Immature natural killer cell (primary cell): ENCODE measurements at regions not wholly inside any gene's neighbourhood (a gene's known extent, or its start where the extent isn't known, plus 50 kb on each side); places are given as distances from the start of the nearest gene placed in this dataset.
"Not testable (repeated sequence)": the region's sequence is repeated elsewhere in the genome, so short reads cannot be mapped to it uniquely, and the experiment has no call there.

Experiments used
- DNase-seq, 3 donors: peaks; one replicate each; pipeline ENCODE4 v3.0.0; 2022; ENCODE audit warnings: mixed read lengths in 1 of 3
- H3K27ac Mint-ChIP-seq, 6 donors: one replicate each; pipeline ENCODE4 v1.8.0; 2020; ENCODE audit warnings: mixed read lengths in 6 of 6, mild to moderate bottlenecking in 5 of 6, inconsistent platforms in 4 of 6, moderate library complexity in 3 of 6
- H3K27me3 Mint-ChIP-seq, 3 donors: one replicate each; pipeline ENCODE4 v1.8.0; 2020 to 2021; ENCODE audit warnings: low read depth in 3 of 3, mild to moderate bottlenecking in 3 of 3, mixed read lengths in 3 of 3, moderate library complexity in 3 of 3, inconsistent platforms in 1 of 3
- H3K36me3 Mint-ChIP-seq, 3 donors: one replicate each; pipeline ENCODE4 v1.8.0; 2020; ENCODE audit warnings: mixed read lengths in 3 of 3, inconsistent platforms in 2 of 3, mild to moderate bottlenecking in 2 of 3
- H3K4me1 Mint-ChIP-seq, 2 donors: one replicate each; pipeline ENCODE4 v1.8.0; 2020; ENCODE audit warnings: inconsistent platforms in 2 of 2, mild to moderate bottlenecking in 2 of 2, mixed read lengths in 2 of 2, moderate library complexity in 1 of 2
- H3K4me3 Mint-ChIP-seq, 5 donors: one replicate each; pipeline ENCODE4 v1.8.0; 2020; ENCODE audit warnings: mild to moderate bottlenecking in 5 of 5, mixed read lengths in 5 of 5, inconsistent platforms in 3 of 5, moderate library complexity in 3 of 5
- H3K9me3 Mint-ChIP-seq, 6 donors: one replicate each; pipeline ENCODE4 v1.8.0; 2020; ENCODE audit warnings: mild to moderate bottlenecking in 6 of 6, mixed read lengths in 6 of 6, inconsistent platforms in 4 of 6, moderate library complexity in 3 of 6

DNA sequence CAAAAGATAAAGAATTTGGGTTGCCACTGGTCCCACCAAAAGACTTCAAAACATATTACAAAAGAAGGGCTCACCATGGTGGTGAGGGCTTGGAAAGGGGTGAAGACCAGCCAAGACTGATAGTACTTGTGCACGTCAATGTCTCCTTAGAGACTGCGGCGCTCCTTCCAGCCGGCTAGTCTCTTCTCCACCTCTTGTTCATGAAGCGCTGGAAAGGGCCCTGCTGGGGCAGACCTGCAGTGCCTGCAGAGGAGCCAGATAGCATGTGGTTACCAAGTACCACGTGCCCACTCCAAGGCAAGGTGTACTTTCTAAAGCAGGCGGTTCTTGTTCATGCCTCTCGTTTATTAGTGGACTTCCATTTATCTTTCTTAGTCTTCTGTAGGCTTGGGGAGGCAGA, 92.7 kb upstream of the FAM20A start:
- H3K4me3 Mint-ChIP-seq, result no peak overlapping the region
- no peaks in the 10 kb centered on the region for H3K4me1 Mint-ChIP-seq
- H3K36me3 Mint-ChIP-seq, result no peaks in the 10 kb centered on the region
- H3K27me3 Mint-ChIP-seq, result peaks cover 1 to 12% (median 10%) of the 10 kb centered on the region in 3 donors
- H3K27ac Mint-ChIP-seq, result no peak overlapping the region
- DNase-seq, result no peak
- H3K9me3 Mint-ChIP-seq, result peaks cover 0 to 8% (median 0%) of the 10 kb centered on the region in 6 donors

DNA sequence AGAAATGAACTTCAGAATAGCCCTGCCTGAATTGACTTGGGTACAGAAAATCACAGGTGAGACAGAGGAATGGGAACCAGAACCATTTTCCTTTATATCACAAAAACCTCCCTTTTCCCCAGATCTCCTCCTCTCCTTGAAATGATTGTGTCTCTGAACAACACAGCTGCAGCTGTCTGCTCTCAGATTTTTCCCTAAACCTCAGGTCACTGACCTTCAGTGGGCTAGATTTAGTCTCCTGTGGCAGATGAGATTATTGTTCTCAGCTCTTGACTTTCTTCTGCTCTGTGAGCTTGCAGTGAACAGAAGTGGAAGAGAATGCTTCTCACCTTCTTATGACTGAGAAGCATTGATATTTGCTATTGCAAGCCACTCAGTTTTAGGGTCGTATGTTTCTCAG, 92.3 kb upstream of the FAM20A start:
- Mint-ChIP-seq H3K4me1 (no peaks in the 10 kb centered on the region), H3K4me3 (no peak overlapping the region)

DNA sequence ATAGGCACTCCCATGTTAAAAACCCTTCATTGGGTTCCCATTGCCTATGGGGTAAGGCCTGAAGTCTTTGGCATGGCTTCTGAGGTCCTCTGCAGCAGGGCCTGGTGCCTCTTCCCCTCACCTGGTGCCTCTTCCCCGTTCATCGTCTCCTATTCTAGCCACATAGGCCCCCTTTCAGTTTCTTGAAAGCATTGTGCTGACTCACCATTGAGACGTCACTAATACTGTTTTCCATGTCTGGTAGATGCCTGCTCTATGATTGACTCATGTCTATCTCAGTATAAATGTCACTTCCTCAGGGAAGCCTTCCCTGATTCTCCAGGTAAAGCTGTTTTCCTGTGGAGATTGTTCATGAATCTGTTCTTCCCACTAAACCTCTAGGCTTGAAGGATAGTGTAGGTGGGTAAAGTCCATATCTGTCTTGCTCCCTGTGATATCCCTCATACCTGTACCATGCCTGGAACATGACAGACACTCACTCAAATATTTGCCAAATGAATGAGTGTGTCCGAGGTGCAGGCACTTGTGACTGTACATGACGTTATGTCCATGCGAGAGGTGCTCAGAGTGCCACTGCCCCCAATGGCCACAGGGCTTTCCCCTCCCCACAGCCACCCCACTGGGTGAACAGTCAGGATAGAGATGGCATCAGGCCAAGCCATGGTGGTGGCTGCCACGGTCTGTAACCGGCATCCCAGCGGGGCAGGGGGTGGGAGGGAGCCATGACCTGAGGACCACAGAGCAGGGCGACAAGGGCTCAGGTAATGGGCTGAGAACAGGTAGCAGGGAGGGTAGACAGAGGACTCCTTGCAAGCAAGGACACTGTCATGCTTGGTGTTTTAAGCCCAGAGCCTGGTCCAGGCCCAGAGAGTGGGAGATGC, 85.2 kb upstream of the FAM20A start:
- no peaks in the 10 kb centered on the region for H3K4me1 Mint-ChIP-seq
- H3K27me3 Mint-ChIP-seq, result peaks cover 0 to 4% (median 1%) of the 10 kb centered on the region in 3 donors
- no peaks in the 10 kb centered on the region for H3K9me3 Mint-ChIP-seq
- H3K27ac Mint-ChIP-seq, result no peak overlapping the region
- H3K4me3 Mint-ChIP-seq, result no peak overlapping the region
- no peaks in the 10 kb centered on the region for H3K36me3 Mint-ChIP-seq
- no peak for DNase-seq

More for the DNA sequence above, 92.3 kb upstream of the FAM20A start:
- no peak for DNase-seq
- H3K36me3 Mint-ChIP-seq, result no peaks in the 10 kb centered on the region
- peaks cover 1 to 11% (median 10%) of the 10 kb centered on the region in 3 donors for H3K27me3 Mint-ChIP-seq
- no peak overlapping the region for H3K27ac Mint-ChIP-seq
- H3K9me3 Mint-ChIP-seq, result peaks cover 0 to 8% (median 0%) of the 10 kb centered on the region in 6 donors

DNA sequence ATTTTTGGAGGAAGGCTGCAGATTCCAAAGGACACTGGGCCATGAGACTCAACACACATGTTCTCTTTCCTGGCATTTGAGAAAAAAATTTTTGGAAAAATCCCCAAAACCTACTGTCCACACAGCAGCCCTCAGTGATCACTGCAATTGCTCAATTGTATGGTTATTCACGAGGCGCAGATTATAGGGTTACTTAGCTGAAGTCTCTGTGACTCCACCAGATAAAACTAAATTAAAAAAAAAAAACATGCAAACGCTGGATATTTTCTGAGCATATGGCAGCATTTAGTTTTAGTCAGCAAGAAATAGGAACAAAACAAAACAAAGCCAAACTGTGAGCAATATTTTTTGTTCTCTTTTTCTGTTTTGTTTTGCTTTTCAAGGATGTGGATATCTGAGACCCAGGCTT, 83.8 kb upstream of the FAM20A start:
- no peak for DNase-seq
- Mint-ChIP-seq H3K27ac (no peak overlapping the region), H3K4me3 (no peak overlapping the region), H3K4me1 (no peaks in the 10 kb centered on the region), H3K27me3 (peaks cover 1 to 6% (median 2%) of the 10 kb centered on the region in 3 donors), H3K36me3 (no peaks in the 10 kb centered on the region), H3K9me3 (no peaks in the 10 kb centered on the region)

DNA sequence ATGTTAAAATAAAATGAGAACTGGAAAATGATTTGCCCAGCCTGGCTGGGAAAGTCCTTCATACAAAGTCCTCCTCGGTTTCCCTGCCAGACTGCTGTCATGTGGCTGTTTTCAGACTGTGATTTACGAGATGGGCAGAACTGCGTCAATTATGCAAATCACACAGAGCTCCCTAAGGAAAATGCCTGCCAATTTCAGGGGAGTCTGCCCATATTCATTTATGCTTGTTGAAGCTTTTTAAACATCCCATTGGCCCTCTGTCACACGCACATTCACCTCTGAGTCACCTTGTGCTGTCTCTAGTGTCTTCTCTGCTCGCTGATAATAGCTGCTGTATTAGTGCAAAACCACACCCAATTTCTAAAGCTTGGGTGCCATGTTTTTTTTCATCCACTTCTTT, 81.7 kb upstream of the FAM20A start:
- H3K27me3 Mint-ChIP-seq, result peaks cover 1 to 12% (median 2%) of the 10 kb centered on the region in 3 donors
- H3K27ac Mint-ChIP-seq, result no peak overlapping the region
- no peaks in the 10 kb centered on the region for H3K4me1 Mint-ChIP-seq
- H3K9me3 Mint-ChIP-seq, result no peaks in the 10 kb centered on the region
- no peak for DNase-seq
- H3K36me3 Mint-ChIP-seq, result no peaks in the 10 kb centered on the region
- H3K4me3 Mint-ChIP-seq, result no peak overlapping the region

DNA sequence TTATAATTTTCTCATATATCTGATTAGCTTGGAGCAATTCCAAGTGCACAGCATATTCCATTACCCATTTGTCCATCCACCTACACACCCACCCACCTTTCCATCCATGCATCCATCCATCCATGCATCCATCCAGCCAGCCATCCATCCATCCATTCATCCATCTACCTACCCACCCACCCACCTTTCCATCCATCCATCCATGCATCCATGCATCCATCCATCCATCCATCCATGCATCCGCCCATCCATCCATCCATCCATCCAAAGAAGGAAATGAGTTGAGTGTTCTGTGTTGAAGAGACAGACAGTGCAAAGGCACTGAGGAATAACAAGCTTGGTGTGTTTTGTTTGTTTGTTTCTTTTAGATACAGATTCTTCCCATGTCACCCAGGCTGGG, 78.7 kb upstream of the FAM20A start:
- Mint-ChIP-seq H3K4me1 (no peaks in the 10 kb centered on the region), H3K36me3 (no peaks in the 10 kb centered on the region), H3K4me3 (no peak overlapping the region), H3K9me3 (no peaks in the 10 kb centered on the region), H3K27me3 (peaks cover 1 to 12% (median 2%) of the 10 kb centered on the region in 3 donors), H3K27ac (no peak overlapping the region)
- no peak for DNase-seq

DNA sequence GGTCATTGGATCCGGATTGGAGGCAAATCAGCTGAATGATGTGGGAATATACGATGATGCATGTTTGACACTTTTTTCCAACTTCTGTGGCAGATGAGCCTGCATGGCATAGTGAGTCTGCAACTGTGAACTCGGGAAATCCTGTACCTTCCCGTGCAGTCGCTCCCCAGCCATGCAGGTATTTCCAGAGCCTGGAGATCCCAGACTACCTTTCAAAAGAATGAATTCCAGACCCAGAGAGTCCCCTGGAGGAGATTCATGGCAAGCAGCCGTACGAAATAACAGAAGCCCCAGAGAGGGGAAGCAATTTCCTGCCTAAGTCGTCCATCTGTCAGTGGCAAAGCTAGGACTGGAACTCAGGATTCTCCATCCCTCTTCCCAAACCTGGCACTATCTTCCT, 75.7 kb upstream of the FAM20A start:
- Mint-ChIP-seq H3K4me3 (no peak overlapping the region), H3K9me3 (no peaks in the 10 kb centered on the region), H3K27me3 (peaks cover 1 to 7% (median 2%) of the 10 kb centered on the region in 3 donors), H3K4me1 (no peaks in the 10 kb centered on the region), H3K36me3 (no peaks in the 10 kb centered on the region), H3K27ac (no peak overlapping the region)
- no peak for DNase-seq

DNA sequence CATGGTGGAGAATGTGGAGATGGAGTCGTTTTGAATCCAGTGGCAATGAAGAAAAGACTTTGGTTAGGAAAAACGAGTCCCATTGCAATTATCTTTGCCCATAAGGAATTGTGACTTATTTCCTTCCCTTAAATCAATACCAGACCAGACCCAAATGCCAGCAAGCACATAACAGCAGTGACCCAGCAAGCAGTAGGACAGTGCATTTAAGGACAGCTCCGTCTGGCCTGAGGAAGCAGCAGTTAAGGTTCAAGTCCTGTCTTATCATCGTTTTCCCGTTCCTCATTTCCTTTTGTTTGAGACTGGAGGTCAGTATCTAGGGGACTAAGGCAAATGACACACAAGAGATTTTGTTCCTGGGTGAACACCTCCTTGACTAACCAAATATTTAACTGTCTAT, 74.6 kb upstream of the FAM20A start:
- Mint-ChIP-seq H3K9me3 (no peaks in the 10 kb centered on the region), H3K27ac (no peak overlapping the region), H3K4me3 (no peak overlapping the region), H3K36me3 (no peaks in the 10 kb centered on the region), H3K4me1 (no peaks in the 10 kb centered on the region), H3K27me3 (peaks cover 0 to 7% (median 2%) of the 10 kb centered on the region in 3 donors)
- DNase-seq, result no peak

DNA sequence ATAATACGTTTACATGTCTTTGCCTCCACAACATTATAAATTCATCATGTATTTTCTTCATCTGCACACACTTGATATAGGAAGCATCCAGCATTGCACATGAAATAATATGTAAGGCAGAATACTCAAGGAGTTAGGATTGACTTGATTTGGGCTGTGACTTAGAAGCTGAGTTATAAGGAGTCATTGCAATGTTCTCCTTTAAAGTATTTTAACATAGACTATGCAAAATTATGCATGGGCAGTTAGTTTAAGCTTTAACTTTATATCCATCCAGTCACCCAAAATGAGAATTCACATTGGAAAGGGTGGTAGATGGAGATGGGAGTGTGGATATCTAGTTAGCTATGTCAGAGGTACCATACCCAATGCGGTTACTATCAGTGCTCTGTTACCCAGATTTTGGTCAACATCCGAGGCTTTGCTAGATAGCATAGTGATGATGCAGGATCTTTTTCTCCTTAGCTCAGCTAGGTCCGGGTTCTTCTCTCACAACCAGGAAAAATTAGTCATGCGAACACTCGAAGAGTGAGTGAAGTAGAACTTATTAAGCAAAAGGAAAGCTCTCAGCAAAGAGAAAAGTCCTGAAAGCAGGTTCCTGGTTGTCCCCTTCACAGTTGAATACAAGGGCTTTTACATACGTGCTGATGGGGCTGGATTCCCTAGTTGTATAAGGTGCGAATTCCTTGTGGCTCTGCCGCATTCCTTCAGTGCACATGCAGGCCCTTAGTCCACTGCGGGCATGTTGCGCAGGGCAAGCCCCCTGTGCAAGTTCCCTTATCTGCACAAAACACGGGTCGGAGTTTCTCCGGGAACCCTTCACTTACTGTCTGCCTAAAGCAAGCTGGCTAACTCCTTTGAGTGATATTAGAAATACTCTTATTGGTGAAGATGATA, 73.1 kb upstream of the FAM20A start:
- no peaks in the 10 kb centered on the region for H3K4me1 Mint-ChIP-seq
- H3K36me3 Mint-ChIP-seq, result no peaks in the 10 kb centered on the region
- no peak for DNase-seq
- H3K4me3 Mint-ChIP-seq, result no peak overlapping the region
- H3K27me3 Mint-ChIP-seq, result peaks cover 0 to 5% (median 0%) of the 10 kb centered on the region in 3 donors
- H3K27ac Mint-ChIP-seq, result no peak overlapping the region
- no peaks in the 10 kb centered on the region for H3K9me3 Mint-ChIP-seq

DNA sequence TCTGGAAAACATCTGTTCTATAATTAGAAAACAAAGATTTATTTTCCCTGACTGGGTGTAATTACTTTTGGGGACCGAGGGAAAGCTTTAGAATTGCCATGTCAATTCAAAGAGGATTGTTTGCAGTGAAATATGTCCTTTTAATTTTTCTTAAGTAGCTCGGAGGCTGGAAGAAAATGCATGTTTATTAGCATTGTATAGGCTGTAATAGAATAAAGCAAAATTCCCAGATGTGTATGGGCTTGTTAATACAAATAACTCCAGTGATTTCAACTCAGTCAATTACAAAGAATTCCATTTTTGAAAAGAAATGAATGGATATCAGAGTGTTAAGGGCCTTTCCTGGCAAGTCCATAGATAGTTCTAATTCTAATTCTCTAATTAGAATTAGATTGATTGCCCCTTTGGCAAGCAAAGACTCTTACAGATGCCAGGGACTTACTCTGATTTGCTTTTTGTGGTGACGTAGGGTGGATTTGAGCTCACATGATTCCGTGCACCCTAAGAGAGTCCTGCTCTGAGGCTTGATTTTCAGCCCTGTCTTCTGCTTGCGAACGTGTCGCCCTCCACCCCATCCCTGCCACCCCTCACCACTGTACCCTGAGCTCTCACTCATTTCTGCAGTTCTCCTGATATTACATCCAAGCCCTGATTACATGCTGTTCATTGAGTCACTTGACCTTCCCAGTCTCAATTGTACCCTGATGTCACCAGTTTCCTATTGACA, 70.0 kb upstream of the FAM20A start:
- H3K27me3 Mint-ChIP-seq, result peaks cover 7 to 8% (median 7%) of the 10 kb centered on the region in 3 donors
- no peak overlapping the region for H3K4me3 Mint-ChIP-seq

DNA sequence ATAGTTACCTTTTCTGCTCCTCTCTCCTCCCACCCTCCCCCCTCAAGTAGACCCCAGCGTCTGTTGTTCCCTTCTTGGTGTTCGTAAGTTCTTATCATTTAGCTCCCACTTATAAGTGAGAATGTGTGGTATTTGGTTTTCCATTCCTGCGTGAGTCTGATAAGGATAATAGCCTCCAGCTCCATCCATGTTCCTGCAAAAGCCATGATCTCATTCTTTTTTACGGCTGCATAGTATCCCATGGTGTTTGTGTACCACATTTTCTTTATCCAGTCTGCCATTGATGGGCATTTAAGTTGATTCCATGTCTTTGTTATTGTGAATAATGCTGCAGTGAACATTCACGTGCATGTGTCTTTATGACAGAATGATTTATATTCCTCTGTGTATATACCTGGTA, 65.3 kb upstream of the FAM20A start:
- not testable (repeated sequence) for H3K4me1 Mint-ChIP-seq, H3K4me3 Mint-ChIP-seq, DNase-seq, H3K27ac Mint-ChIP-seq, H3K9me3 Mint-ChIP-seq, H3K36me3 Mint-ChIP-seq
- peaks cover 10 to 17% (median 10%) of the 10 kb centered on the region in 3 donors for H3K27me3 Mint-ChIP-seq

More for the DNA sequence above, 70.0 kb upstream of the FAM20A start:
- DNase-seq, result no peak
- Mint-ChIP-seq H3K9me3 (peaks cover 0 to 2% (median 0%) of the 10 kb centered on the region in 6 donors), H3K27ac (no peak overlapping the region), H3K36me3 (no peaks in the 10 kb centered on the region), H3K4me1 (no peaks in the 10 kb centered on the region)

DNA sequence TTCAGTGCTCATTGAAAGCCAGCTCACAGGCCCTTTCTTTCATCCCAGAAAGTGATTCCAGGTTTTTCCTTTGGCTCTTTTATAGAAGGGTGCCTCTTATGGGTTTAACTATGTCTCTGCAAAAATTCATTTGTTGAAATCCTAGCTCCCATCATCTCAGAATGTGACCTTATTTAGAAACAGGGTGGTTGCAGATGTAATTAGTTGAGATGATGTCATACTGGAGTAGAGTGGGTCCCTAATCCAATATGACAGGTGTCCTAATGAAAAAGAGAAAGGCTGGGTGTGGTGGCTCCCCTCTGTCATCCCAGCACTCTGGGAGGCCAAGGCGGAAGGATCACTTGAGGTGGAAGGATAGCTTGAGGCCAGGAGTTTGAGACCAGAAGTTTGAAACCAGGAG, 64.2 kb upstream of the FAM20A start:
- no peaks in the 10 kb centered on the region for H3K36me3 Mint-ChIP-seq
- DNase-seq, result no peak
- peaks cover 0 to 2% (median 0%) of the 10 kb centered on the region in 6 donors for H3K9me3 Mint-ChIP-seq
- H3K4me3 Mint-ChIP-seq, result no peak overlapping the region
- peaks cover 10 to 17% (median 10%) of the 10 kb centered on the region in 3 donors for H3K27me3 Mint-ChIP-seq
- H3K27ac Mint-ChIP-seq, result no peak overlapping the region
- no peaks in the 10 kb centered on the region for H3K4me1 Mint-ChIP-seq

DNA sequence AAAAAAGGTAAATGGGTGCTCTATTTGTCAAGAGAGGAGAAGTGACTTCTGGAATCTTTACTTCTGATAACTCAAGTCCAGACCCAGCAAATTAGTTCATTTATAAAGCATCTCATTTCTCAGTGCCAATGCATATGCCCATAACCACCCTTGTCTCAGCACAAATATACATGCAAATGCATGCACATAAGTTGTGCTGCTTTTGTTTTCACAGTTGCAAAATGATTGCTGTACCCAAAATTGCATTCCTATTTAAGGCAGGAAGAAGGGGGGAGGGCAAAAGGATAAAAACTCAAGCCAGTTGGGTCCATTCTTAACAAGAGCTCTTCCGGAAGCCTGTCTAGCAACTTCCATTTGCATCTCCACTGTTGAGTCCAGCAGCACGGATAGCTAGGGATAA, 61.3 kb upstream of the FAM20A start:
- Mint-ChIP-seq H3K4me3 (no peak overlapping the region), H3K4me1 (no peaks in the 10 kb centered on the region), H3K9me3 (no peaks in the 10 kb centered on the region), H3K27me3 (peaks cover 2 to 10% (median 10%) of the 10 kb centered on the region in 3 donors), H3K36me3 (peaks cover 0 to 4% (median 0%) of the 10 kb centered on the region in 3 donors), H3K27ac (no peak overlapping the region)
- DNase-seq, result no peak
